ENCODE measurements at regions not wholly inside any gene's neighbourhood (a gene's known extent, or its start where the extent isn't known, plus 50 kb on each side); places are given as distances from the start of the nearest gene placed in this dataset.

GRCh38 chr21:35606578-35606977 is 453.7 kb downstream of the SETD4 start:
- peaks cover 0 to 15% (median 0%) of the 10 kb centered on the region in 9 donors for H3K27me3 ChIP-seq
- 45 to 60% (median 53%) methylated on average over 2 of the region's 2 CpGs for WGBS, 4 donors
- H3K9me3 ChIP-seq = peaks cover 0 to 14% (median 0%) of the 10 kb centered on the region in 12 donors
- intact Hi-C loops (cut with DNase I) = no loop called here
- no peak overlapping the region for H3K4me3 ChIP-seq
- DNase-seq (no peak), ATAC-seq (no peak)
- no peak overlapping the region for H3K27ac ChIP-seq
- H3K4me1 ChIP-seq = no peaks in the 10 kb centered on the region
- no peak for TF ChIP-seq CTCF (IDR thresholded peaks at IDR 0.05)
- TF ChIP-seq POLR2A (IDR thresholded peaks at IDR 0.05) = no peak
- H3K36me3 ChIP-seq = no peaks in the 10 kb centered on the region

GRCh38 chr21:35606146-35606545 is 454.2 kb downstream of the SETD4 start:
- no peak overlapping the region for H3K4me3 ChIP-seq
- 88 to 92% (median 89%) methylated on average over 6 of the region's 6 CpGs for WGBS, 4 donors
- TF ChIP-seq CTCF (IDR thresholded peaks at IDR 0.05) (no peak), POLR2A (IDR thresholded peaks at IDR 0.05) (no peak)
- intact Hi-C loops (cut with DNase I) = no loop called here
- H3K27me3 ChIP-seq = peaks cover 0 to 15% (median 0%) of the 10 kb centered on the region in 9 donors
- no peak overlapping the region for H3K27ac ChIP-seq
- no peak for DNase-seq
- ATAC-seq = no peak
- H3K4me1 ChIP-seq = no peaks in the 10 kb centered on the region
- no peaks in the 10 kb centered on the region for H3K36me3 ChIP-seq
- H3K9me3 ChIP-seq = peaks cover 0 to 14% (median 0%) of the 10 kb centered on the region in 12 donors

GRCh38 chr21:35603494-35603893 is 456.8 kb downstream of the SETD4 start:
- DNase-seq = no peak
- no peak overlapping the region for H3K4me3 ChIP-seq
- peaks cover 0 to 14% (median 0%) of the 10 kb centered on the region in 12 donors for H3K9me3 ChIP-seq
- H3K27me3 ChIP-seq = peaks cover 0 to 11% (median 0%) of the 10 kb centered on the region in 9 donors
- H3K4me1 ChIP-seq = no peaks in the 10 kb centered on the region
- H3K27ac ChIP-seq = no peak overlapping the region
- no peak for TF ChIP-seq CTCF (IDR thresholded peaks at IDR 0.05)
- intact Hi-C loops (cut with DNase I) = no loop called here
- no peak for ATAC-seq
- no peaks in the 10 kb centered on the region for H3K36me3 ChIP-seq
- 71 to 80% (median 77%) methylated on average over 5 of the region's 5 CpGs for WGBS, 4 donors

- Histone ChIP-seq H3K4me3 (no peak overlapping the region), H3K4me1 (no peaks in the 10 kb centered on the region), H3K27me3 (peaks cover 0 to 11% (median 0%) of the 10 kb centered on the region in 9 donors), H3K27ac (no peak overlapping the region), H3K36me3 (no peaks in the 10 kb centered on the region), H3K9me3 (peaks cover 0 to 12% (median 0%) of the 10 kb centered on the region in 12 donors)
- DNase-seq (no peak), ATAC-seq (no peak)
- 64 to 76% (median 72%) methylated on average over 6 to 7 of the region's 7 CpGs for WGBS, 4 donors
- no peak for TF ChIP-seq CTCF (IDR thresholded peaks at IDR 0.05)
- no peak for TF ChIP-seq POLR2A (IDR thresholded peaks at IDR 0.05)
- intact Hi-C loops (cut with DNase I) = no loop called here
Measured at GRCh38 chr21:35602811-35603362, 457.4 kb downstream of the SETD4 start.

All from heart left ventricle (tissue), 16 donors.